GM23338 (cell line): ENCODE measurements at regions not wholly inside any gene's neighbourhood (a gene's known extent, or its start where the extent isn't known, plus 50 kb on each side); places are given as distances from the start of the nearest gene placed in this dataset.
"Not testable (repeated sequence)": the region's sequence is repeated elsewhere in the genome, so short reads cannot be mapped to it uniquely, and the experiment has no call there.

Experiments
- ATAC-seq: fragments of 200-7000 bp; cut with Tn5 transposase; 3 replicates; pipeline ENCODE4 v1.9.1; 2020
- DNase-seq: peaks from one replicate; pipeline ENCODE4 v3.0.0-alpha.2; 2015; ENCODE audit warnings: low spot score
- H2AFZ ChIP-seq: fragments of 200-600 bp; sonication (generic); 2 replicates; pipeline ENCODE4 v1.8.0; 2016; ENCODE audit warnings: antibody characterized with exemption, mild to moderate bottlenecking, moderate library complexity
- H3F3A ChIP-seq: fragments of 200-600 bp; sonication (generic); replicated peaks from 2 replicates; pipeline ENCODE4 v1.8.0; 2017; ENCODE audit warnings: antibody characterized with exemption, mixed run types, low read depth
- H3K27ac ChIP-seq: fragments of 200-600 bp; sonication (generic); 2 replicates; pipeline ENCODE4 v1.6.1; 2016; ENCODE audit warnings: low read depth
- H3K27me3 ChIP-seq: fragments of 200-600 bp; sonication (generic); 2 replicates; pipeline ENCODE4 v1.8.0; 2016; ENCODE audit warnings: mild to moderate bottlenecking, mixed run types, moderate library complexity; ENCODE audit not compliant: insufficient read depth
- H3K36me3 ChIP-seq: fragments of 200-600 bp; sonication (generic); 2 replicates; pipeline ENCODE4 v1.8.0; 2016; ENCODE audit warnings: mild to moderate bottlenecking; ENCODE audit not compliant: insufficient read depth
- H3K4me1 ChIP-seq: fragments of 200-600 bp; sonication (generic); 2 replicates; pipeline ENCODE4 v1.8.0; 2016; ENCODE audit warnings: mild to moderate bottlenecking, moderate library complexity; ENCODE audit not compliant: insufficient read depth
- H3K4me2 ChIP-seq: fragments of 200-600 bp; sonication (generic); 2 replicates; pipeline ENCODE4 v1.7.1; 2017; ENCODE audit warnings: mixed run types
- H3K4me3 ChIP-seq: fragments of 200-600 bp; sonication (generic); 2 replicates; pipeline ENCODE4 v1.6.1; 2016; ENCODE audit warnings: mixed run types
- H3K79me2 ChIP-seq: fragments of 200-600 bp; sonication (generic); replicated peaks from 2 replicates; pipeline ENCODE4 v1.8.0; 2017; ENCODE audit warnings: mild to moderate bottlenecking; ENCODE audit not compliant: insufficient read depth
- H3K9me2 ChIP-seq: fragments of 200-600 bp; sonication (generic); 2 replicates; pipeline ENCODE4 v1.8.0; 2017; ENCODE audit not compliant: insufficient read depth
- H4K20me1 ChIP-seq: fragments of 200-600 bp; sonication (generic); replicated peaks from 2 replicates; pipeline ENCODE4 v1.8.0; 2017; ENCODE audit warnings: mild to moderate bottlenecking; ENCODE audit not compliant: insufficient read depth
- H3K27ac Mint-ChIP-seq: 2 replicates; pipeline ENCODE4 v1.8.0; 2020; ENCODE audit warnings: inconsistent platforms, mild to moderate bottlenecking, moderate library complexity, mixed read lengths
- H3K27me3 Mint-ChIP-seq: 3 replicates; pipeline ENCODE4 v1.8.0; 2022; ENCODE audit warnings: low read depth, mild to moderate bottlenecking, moderate library complexity, mixed read lengths, inconsistent platforms; ENCODE audit not compliant: insufficient read depth, poor library complexity
- H3K36me3 Mint-ChIP-seq: 3 replicates; pipeline ENCODE4 v1.8.0; 2021; ENCODE audit warnings: low read depth, mild to moderate bottlenecking, inconsistent platforms, moderate library complexity, mixed read lengths
- H3K4me1 Mint-ChIP-seq: 3 replicates; pipeline ENCODE4 v1.8.0; 2020; ENCODE audit warnings: mild to moderate bottlenecking, inconsistent platforms, mixed read lengths
- H3K4me3 Mint-ChIP-seq: 3 replicates; pipeline ENCODE4 v1.8.0; 2021; ENCODE audit warnings: moderate library complexity, mild to moderate bottlenecking, inconsistent platforms, mixed read lengths
- H3K9me3 Mint-ChIP-seq: 3 replicates; pipeline ENCODE4 v1.8.0; 2020; ENCODE audit warnings: moderate library complexity, mild to moderate bottlenecking, inconsistent platforms, mixed read lengths
- CREB1 ChIP-seq: fragments of 250-450 bp; sonication (Bioruptor Pico); IDR thresholded peaks from 2 replicates; pipeline ENCODE4 v1.5.0; 2020; ENCODE audit warnings: low read depth, mild to moderate bottlenecking, moderate library complexity
- ETS1 ChIP-seq: IDR thresholded peaks from 2 replicates; pipeline ENCODE4 v1.6.1; 2016; ENCODE audit warnings: antibody characterized with exemption
- EZH2 ChIP-seq: fragments of 200-600 bp; sonication (generic); IDR thresholded peaks from one replicate; pipeline ENCODE4 v1.8.0; 2017; ENCODE audit warnings: antibody characterized with exemption, mild to moderate bottlenecking, low read depth; ENCODE audit not compliant: unreplicated experiment
- EZH2phosphoT487 ChIP-seq: fragments of 200-600 bp; sonication (generic); IDR thresholded peaks from one replicate; pipeline ENCODE4 v1.8.1; 2018; ENCODE audit warnings: antibody characterized with exemption; ENCODE audit not compliant: unreplicated experiment
- JUNB ChIP-seq: IDR thresholded peaks from one replicate; pipeline ENCODE4 v1.6.1; 2016; ENCODE audit warnings: antibody characterized with exemption; ENCODE audit not compliant: unreplicated experiment
- POLR2AphosphoS5 ChIP-seq: IDR thresholded peaks from 2 replicates; pipeline ENCODE4 v1.6.1; 2016; ENCODE audit warnings: antibody characterized with exemption, low read depth
- STAT1 ChIP-seq: IDR thresholded peaks from one replicate; pipeline ENCODE4 v1.6.1; 2016; ENCODE audit warnings: antibody characterized with exemption; ENCODE audit not compliant: unreplicated experiment
- ZNF114 ChIP-seq: fragments of 250-450 bp; sonication (Bioruptor Pico); IDR thresholded peaks from 2 replicates; pipeline ENCODE4 v1.5.0; 2020; ENCODE audit warnings: mild to moderate bottlenecking, moderate library complexity
- ZNF462 ChIP-seq: fragments of 250-450 bp; sonication (Bioruptor Pico); IDR thresholded peaks from 2 replicates; pipeline ENCODE4 v1.5.0; 2020; ENCODE audit warnings: mild to moderate bottlenecking, moderate library complexity
- TF ChIP-seq, protein P1 (sequence below): IDR thresholded peaks from one replicate; pipeline ENCODE4 v1.6.1; 2018; ENCODE audit warnings: antibody characterized with exemption; ENCODE audit not compliant: unreplicated experiment

GRCh38 chr1:79895573-79895972 is 889.0 kb upstream of the ADGRL4 start:
- no peak for TF ChIP-seq ETS1
- TF ChIP-seq POLR2AphosphoS5: no peak
- TF ChIP-seq EZH2: no peak
- no peak for TF ChIP-seq ZNF114
- TF ChIP-seq, protein P1, sequence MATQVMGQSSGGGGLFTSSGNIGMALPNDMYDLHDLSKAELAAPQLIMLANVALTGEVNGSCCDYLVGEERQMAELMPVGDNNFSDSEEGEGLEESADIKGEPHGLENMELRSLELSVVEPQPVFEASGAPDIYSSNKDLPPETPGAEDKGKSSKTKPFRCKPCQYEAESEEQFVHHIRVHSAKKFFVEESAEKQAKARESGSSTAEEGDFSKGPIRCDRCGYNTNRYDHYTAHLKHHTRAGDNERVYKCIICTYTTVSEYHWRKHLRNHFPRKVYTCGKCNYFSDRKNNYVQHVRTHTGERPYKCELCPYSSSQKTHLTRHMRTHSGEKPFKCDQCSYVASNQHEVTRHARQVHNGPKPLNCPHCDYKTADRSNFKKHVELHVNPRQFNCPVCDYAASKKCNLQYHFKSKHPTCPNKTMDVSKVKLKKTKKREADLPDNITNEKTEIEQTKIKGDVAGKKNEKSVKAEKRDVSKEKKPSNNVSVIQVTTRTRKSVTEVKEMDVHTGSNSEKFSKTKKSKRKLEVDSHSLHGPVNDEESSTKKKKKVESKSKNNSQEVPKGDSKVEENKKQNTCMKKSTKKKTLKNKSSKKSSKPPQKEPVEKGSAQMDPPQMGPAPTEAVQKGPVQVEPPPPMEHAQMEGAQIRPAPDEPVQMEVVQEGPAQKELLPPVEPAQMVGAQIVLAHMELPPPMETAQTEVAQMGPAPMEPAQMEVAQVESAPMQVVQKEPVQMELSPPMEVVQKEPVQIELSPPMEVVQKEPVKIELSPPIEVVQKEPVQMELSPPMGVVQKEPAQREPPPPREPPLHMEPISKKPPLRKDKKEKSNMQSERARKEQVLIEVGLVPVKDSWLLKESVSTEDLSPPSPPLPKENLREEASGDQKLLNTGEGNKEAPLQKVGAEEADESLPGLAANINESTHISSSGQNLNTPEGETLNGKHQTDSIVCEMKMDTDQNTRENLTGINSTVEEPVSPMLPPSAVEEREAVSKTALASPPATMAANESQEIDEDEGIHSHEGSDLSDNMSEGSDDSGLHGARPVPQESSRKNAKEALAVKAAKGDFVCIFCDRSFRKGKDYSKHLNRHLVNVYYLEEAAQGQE: no peak
- no peak for TF ChIP-seq EZH2phosphoT487
- TF ChIP-seq STAT1: no peak
- no peak for TF ChIP-seq JUNB
- no peak for TF ChIP-seq ZNF462 (CRISPR knock-in tag)
- no peak for TF ChIP-seq CREB1 (CRISPR knock-in tag)
- Histone ChIP-seq H3F3A (no peaks in the 10 kb centered on the region), H3K4me1 (no peaks in the 10 kb centered on the region), H3K27ac (no peak overlapping the region), H4K20me1 (no peaks in the 10 kb centered on the region), H3K9me2 (no peaks in the 10 kb centered on the region), H3K79me2 (no peaks in the 10 kb centered on the region), H3K4me3 (no peak overlapping the region), H3K27me3 (no peaks in the 10 kb centered on the region), H3K36me3 (no peaks in the 10 kb centered on the region), H2AFZ (no peak overlapping the region; the same call in 1 of the 2 replicates), H3K4me2 (no peak overlapping the region)
- ATAC-seq (no peak), DNase-seq (no peak)
- H3K4me1 Mint-ChIP-seq: no peaks in the 10 kb centered on the region
- peaks cover 2% of the 10 kb centered on the region for H3K27me3 Mint-ChIP-seq
- H3K4me3 Mint-ChIP-seq: no peak overlapping the region
- H3K9me3 Mint-ChIP-seq: peaks cover 6% of the 10 kb centered on the region; the same call in 1 of the 3 replicates
- no peak overlapping the region for H3K27ac Mint-ChIP-seq
- H3K36me3 Mint-ChIP-seq: peaks cover 2% of the 10 kb centered on the region; the same call in 1 of the 3 replicates

GRCh38 chr1:79894129-79894528 is 887.6 kb upstream of the ADGRL4 start:
- DNase-seq: peak; percentile 2

More at GRCh38 chr1:79894129-79894528, 887.6 kb upstream of the ADGRL4 start:
- not testable (repeated sequence) for H3K27ac ChIP-seq, H3K4me3 Mint-ChIP-seq, H2AFZ ChIP-seq, H3K27ac Mint-ChIP-seq, H4K20me1 ChIP-seq, H3K27me3 ChIP-seq, H3F3A ChIP-seq, H3K4me1 ChIP-seq, ATAC-seq, H3K36me3 ChIP-seq, H3K79me2 ChIP-seq, H3K4me1 Mint-ChIP-seq, H3K9me2 ChIP-seq, H3K4me2 ChIP-seq, H3K4me3 ChIP-seq, H3K27me3 Mint-ChIP-seq, H3K36me3 Mint-ChIP-seq
- peaks cover 19% of the 10 kb centered on the region; the same call in 2 of the 3 replicates for H3K9me3 Mint-ChIP-seq
